HG03378 (cell line): ENCODE measurements at regions not wholly inside any gene's neighbourhood (a gene's known extent, or its start where the extent isn't known, plus 50 kb on each side); places are given as distances from the start of the nearest gene placed in this dataset.

ENCODE experiments used
- ATAC-seq: cut with Tn5 transposase; IDR thresholded peaks from one replicate; pipeline ENCODE4 v1.9.1; 2021; ENCODE audit warnings: mild to moderate bottlenecking, moderate library complexity; ENCODE audit not compliant: unreplicated experiment

DNA sequence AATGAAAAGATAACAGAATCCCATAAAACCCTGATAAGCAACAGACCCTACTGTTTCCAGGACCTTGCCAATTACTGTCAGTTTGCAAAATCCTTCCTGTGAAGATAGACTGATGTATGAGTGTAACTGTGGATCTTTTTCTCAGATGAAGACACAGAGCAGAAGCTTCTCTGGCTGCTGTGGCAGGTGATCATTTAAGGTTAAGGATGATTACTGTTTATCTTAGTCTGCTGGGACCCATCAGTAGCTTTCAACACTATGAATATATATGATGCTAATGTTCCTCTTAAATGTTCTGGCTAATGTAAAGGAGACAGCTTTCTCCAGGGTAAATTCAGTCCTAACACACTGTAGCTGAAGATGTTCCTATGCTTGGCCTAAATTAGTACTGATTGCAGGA is 56.0 kb upstream of the CTTNBP2 start:
- no peak for ATAC-seq

GRCh38 chr7:117931314-117931713 is 58.1 kb upstream of the CTTNBP2 start:
- no peak for ATAC-seq

GRCh38 chr7:117937049-117937752 is 64.0 kb upstream of the CTTNBP2 start:
- ATAC-seq: no peak

DNA sequence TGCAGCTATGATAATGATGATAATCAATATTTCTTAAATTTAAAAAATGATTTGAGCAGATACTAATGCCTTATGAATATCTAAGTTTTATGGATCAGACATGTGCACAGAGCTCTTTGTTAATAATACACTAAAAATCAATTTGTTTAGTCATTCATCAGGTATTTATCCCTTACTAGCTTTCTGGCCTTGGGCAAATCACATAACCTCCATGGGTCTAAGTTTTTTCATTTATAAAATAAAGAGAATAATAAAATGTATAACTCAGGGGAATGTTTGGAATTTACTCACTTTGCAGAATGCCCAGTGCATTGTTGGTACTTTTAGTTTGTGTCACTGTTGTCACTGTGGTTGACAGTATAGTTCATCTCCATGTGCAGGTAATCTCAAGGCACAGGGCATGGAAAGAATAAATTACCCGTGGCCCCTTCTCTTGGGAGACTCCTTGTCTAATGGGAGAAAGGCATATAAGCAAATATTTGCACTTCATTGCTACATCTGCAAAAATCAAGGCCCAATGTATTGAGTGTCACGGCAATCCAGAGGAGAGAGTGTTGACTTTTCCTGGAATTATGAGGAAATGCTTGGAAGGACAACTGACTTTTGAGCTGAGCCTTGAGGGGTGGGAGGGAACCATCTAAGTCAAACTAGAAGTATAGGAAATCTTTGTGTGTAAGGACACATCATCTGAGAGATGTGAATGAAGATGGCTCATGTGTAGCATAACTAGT is 64.7 kb upstream of the CTTNBP2 start:
- ATAC-seq: no peak

- ATAC-seq: no peak
These were observed 68.0 kb upstream of the CTTNBP2 start for GRCh38 chr7:117941138-117941810.

DNA sequence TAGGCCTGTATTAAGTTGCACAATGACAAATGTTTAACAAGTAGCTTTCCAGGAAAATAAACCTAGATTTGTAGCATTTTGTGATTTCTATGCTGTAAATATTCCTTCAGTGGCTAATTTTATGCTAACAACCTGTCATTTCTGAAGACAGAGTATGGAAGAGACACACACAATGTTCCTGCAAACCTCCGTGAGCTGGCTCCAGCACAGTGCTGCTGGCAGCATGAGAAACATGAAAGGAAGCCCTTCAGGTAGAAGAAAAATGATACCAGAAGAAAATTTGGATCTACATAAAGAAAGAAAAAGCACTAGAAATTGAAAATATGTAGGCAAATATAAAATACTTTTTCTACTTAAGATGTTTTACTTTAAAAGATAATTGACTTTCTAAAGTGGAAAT is 69.5 kb upstream of the CTTNBP2 start:
- ATAC-seq: no peak

DNA sequence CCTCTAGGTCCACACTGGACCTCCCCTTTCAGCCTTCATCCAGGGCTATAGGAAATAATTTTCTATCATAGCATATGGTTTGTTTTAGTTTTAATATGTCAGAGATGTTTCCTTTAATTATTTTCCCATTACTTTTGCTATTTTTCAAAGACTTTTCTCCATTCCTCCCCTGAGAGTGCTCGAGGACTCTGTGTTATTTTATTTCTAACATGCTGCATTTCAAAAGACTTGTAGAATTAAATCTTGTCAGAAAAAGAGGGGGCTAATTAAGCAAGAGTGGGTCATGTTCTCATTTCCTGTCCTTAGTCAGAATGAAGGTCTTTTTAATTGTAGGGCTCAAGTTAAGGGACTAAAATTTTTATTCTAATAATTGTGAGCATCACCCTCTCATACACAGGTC is 71.6 kb upstream of the CTTNBP2 start:
- ATAC-seq: no peak

GRCh38 chr7:117946151-117946633 is 73.0 kb upstream of the CTTNBP2 start:
- ATAC-seq: no peak

GRCh38 chr7:117949232-117949631 is 76.0 kb upstream of the CTTNBP2 start:
- no peak for ATAC-seq

- no peak for ATAC-seq
These were observed 77.5 kb upstream of the CTTNBP2 start for GRCh38 chr7:117950601-117951260.

GRCh38 chr7:117951285-117951684 is 78.0 kb upstream of the CTTNBP2 start:
- no peak for ATAC-seq

DNA sequence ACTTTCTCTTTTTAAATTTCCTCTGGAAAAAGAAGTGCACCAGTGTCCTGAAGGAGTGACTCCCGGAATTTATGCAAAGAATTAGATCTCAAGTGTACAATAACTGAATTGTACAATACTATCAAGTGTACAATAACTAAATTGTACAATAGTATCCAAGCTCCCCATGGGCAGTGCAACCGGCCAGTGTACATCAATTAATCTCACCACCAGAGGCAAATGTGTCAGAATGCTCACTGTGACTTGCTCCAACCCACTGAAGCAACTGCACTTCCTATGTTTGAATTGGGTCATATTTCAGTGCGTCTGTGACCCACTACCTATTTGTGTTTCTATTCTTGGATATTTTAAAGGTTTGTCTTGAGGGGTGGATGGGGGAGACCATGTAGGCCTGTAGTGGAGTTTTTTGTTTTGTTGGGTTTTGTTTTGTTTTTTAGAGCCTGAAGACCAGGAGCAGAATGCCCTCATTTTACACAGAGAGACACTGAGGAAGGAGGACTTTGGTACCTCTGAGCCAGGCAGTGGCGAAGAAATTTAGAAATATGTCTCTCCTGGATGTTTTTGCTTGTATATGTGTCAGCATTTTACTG is 78.5 kb upstream of the CTTNBP2 start:
- no peak for ATAC-seq

DNA sequence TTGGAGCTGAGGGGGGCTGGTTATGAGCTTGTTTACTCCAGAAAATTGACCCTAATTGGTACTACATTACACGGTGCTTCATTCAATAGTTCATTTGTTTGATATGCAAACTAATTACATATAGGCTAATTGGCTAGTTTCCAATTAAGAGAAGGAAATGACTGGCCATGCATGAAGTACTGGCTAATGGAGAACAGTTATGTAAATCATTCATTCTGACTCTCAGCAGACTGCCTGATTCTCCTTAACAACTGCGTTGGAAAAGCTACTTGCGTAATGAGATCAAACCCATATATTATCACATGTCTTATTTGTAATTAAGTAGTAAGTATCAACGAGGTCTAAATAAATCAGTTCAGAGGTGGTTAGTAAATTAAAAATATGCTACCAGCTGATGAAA is 81.8 kb upstream of the CTTNBP2 start:
- no peak for ATAC-seq

DNA sequence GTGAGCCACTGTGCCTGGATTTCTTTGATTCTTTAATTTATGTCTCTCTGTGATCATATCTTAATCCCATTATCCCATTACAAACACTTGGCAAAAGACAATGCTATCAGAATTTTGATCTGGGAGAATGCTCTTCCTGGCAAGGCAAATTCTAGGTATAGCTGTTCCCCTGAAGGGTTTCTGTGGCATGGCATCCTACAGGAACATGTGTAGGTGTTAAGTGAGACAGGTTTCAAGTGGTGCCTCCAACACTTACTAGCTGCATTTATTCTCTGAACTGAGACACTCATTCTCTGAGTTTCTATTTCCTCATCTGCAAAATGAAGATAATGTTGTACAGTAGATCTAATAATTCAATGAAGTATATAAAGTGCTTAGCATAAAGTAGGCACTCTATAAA is 87.1 kb upstream of the CTTNBP2 start:
- ATAC-seq: no peak

- no peak for ATAC-seq
These were observed 88.0 kb upstream of the CTTNBP2 start for GRCh38 chr7:117961235-117961634.

- no peak for ATAC-seq
These were observed 89.2 kb upstream of the CTTNBP2 start for GRCh38 chr7:117962366-117962994.

- no peak for ATAC-seq
These were observed 90.3 kb upstream of the CTTNBP2 start for GRCh38 chr7:117963264-117964197.

DNA sequence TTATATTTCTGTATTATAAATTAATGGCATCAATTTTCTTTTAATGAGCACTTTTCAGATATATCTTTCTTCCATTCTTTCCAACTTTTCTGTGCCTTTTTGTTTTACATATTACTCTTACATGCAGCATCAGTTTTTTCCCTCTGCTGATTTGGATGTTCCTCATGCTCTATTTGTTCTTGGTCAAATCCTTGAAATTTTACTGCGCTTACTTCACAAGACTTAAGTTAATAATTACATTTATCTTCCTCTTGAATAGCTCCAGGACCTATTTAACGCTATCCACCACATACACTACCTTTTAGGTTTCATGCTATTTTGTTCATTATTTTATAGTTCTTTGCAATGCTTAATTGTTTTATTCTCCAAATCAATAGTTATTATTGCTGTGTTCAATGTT is 97.6 kb upstream of the CTTNBP2 start:
- no peak for ATAC-seq

GRCh38 chr7:117971556-117972244 is 98.5 kb upstream of the CTTNBP2 start:
- ATAC-seq: no peak
